Calu3 (cell line): ENCODE measurements at regions not wholly inside any gene's neighbourhood (a gene's known extent, or its start where the extent isn't known, plus 50 kb on each side); places are given as distances from the start of the nearest gene placed in this dataset.

Source experiments
- BruUV-seq: library from RNA; stranded (reverse); fragments of 400-500 nt; replicated peaks from 2 replicates; lab custom pipeline; 2021; lab: Mats Ljungman, UMichigan
- CTCF ChIA-PET: fragments of 300-600 bp; sonication (Branson Sonifier 250); formaldehyde crosslinking; loops from one replicate; lab custom pipeline; 2022; ENCODE audit warnings: antibody characterized with exemption; lab: Charles Lee
- DNase-seq: peaks from one replicate; pipeline ENCODE4 v3.0.0; 2022
- H3K27ac Mint-ChIP-seq: one replicate; pipeline ENCODE4 v1.8.0; 2022; ENCODE audit warnings: mixed read lengths; ENCODE audit not compliant: unreplicated experiment
- H3K27me3 Mint-ChIP-seq: one replicate; pipeline ENCODE4 v1.8.0; 2022; ENCODE audit warnings: mixed read lengths; ENCODE audit not compliant: unreplicated experiment
- H3K36me3 Mint-ChIP-seq: one replicate; pipeline ENCODE4 v1.8.0; 2022; ENCODE audit warnings: mild to moderate bottlenecking, moderate library complexity, mixed read lengths; ENCODE audit not compliant: insufficient read depth, unreplicated experiment
- H3K4me1 Mint-ChIP-seq: one replicate; pipeline ENCODE4 v1.8.0; 2022; ENCODE audit warnings: mild to moderate bottlenecking, low read depth, mixed read lengths; ENCODE audit not compliant: unreplicated experiment
- H3K4me3 Mint-ChIP-seq: one replicate; pipeline ENCODE4 v1.8.0; 2022; ENCODE audit warnings: mild to moderate bottlenecking, low read depth, moderate library complexity, mixed read lengths; ENCODE audit not compliant: unreplicated experiment
- H3K9me3 Mint-ChIP-seq: one replicate; pipeline ENCODE4 v1.8.0; 2022; ENCODE audit warnings: low read depth, mixed read lengths; ENCODE audit not compliant: unreplicated experiment
- intact Hi-C: fragments of 100-400 bp; cut with micrococcal nuclease; formaldehyde crosslinking; loops from one replicate; pipeline ENCODE4 v1.10.0; 2022; ENCODE audit not compliant: unreplicated experiment
- TF ChIP-seq, protein P1 (sequence below): fragments of 200-600 bp; IDR thresholded peaks from one replicate; pipeline ENCODE4 v1.8.0; 2022; ENCODE audit warnings: antibody characterized with exemption; ENCODE audit not compliant: unreplicated experiment

GRCh38 chr16:64312980-64313379, 808.9 kb downstream of the CDH11 start:
- CTCF ChIA-PET: interaction anchor here (0.6 kb wide), 1 partner anchor 29 kb away, joined by 5 read pairs; no protein-coding TSS in a partner anchor
- no peaks in the 10 kb centered on the region for H3K4me1 Mint-ChIP-seq
- H3K27ac Mint-ChIP-seq: no peak overlapping the region
- H3K36me3 Mint-ChIP-seq: no peaks in the 10 kb centered on the region
- BruUV-seq: no TSS peak
- no peak for DNase-seq
- H3K9me3 Mint-ChIP-seq: peaks cover 22% of the 10 kb centered on the region
- TF ChIP-seq, protein P1, sequence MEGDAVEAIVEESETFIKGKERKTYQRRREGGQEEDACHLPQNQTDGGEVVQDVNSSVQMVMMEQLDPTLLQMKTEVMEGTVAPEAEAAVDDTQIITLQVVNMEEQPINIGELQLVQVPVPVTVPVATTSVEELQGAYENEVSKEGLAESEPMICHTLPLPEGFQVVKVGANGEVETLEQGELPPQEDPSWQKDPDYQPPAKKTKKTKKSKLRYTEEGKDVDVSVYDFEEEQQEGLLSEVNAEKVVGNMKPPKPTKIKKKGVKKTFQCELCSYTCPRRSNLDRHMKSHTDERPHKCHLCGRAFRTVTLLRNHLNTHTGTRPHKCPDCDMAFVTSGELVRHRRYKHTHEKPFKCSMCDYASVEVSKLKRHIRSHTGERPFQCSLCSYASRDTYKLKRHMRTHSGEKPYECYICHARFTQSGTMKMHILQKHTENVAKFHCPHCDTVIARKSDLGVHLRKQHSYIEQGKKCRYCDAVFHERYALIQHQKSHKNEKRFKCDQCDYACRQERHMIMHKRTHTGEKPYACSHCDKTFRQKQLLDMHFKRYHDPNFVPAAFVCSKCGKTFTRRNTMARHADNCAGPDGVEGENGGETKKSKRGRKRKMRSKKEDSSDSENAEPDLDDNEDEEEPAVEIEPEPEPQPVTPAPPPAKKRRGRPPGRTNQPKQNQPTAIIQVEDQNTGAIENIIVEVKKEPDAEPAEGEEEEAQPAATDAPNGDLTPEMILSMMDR: no peak
- H3K4me3 Mint-ChIP-seq: no peak overlapping the region
- intact Hi-C loops: no loop called here
- no peaks in the 10 kb centered on the region for H3K27me3 Mint-ChIP-seq

GRCh38 chr16:64312292-64312691, 809.6 kb downstream of the CDH11 start:
- TF ChIP-seq, protein P1: no peak
- BruUV-seq: no TSS peak
- no peaks in the 10 kb centered on the region for H3K36me3 Mint-ChIP-seq
- H3K27me3 Mint-ChIP-seq: no peaks in the 10 kb centered on the region
- H3K9me3 Mint-ChIP-seq: peaks cover 26% of the 10 kb centered on the region
- intact Hi-C loops: no loop called here
- H3K27ac Mint-ChIP-seq: no peak overlapping the region
- H3K4me3 Mint-ChIP-seq: no peak overlapping the region
- no peak for DNase-seq
- H3K4me1 Mint-ChIP-seq: no peaks in the 10 kb centered on the region
- CTCF ChIA-PET: no interaction called here

DNA sequence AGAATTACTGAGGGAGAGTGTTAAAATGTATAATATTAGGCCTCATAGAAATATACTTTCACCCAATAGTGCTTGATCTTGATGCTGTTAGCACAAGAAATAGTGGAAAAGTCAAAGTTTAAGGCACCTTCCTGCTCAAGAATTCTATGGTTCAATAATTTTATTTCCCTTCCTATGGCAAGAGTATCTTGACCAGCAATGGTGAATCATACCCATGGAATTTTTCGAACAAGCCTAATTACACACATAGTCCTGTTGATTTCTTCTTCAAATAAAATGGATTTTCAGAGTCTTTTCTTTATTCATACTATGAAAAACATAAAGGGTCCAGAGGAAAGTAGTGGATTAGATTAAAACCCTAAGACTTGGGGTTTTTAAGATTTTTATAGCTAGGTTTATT, 810.6 kb downstream of the CDH11 start:
- Mint-ChIP-seq H3K4me3 (no peak overlapping the region), H3K27ac (no peak overlapping the region), H3K36me3 (no peaks in the 10 kb centered on the region), H3K9me3 (peaks cover 27% of the 10 kb centered on the region), H3K4me1 (no peaks in the 10 kb centered on the region), H3K27me3 (no peaks in the 10 kb centered on the region)
- CTCF ChIA-PET: no interaction called here
- TF ChIP-seq, protein P1: no peak
- BruUV-seq: no TSS peak
- intact Hi-C loops: no loop called here
- no peak for DNase-seq

DNA sequence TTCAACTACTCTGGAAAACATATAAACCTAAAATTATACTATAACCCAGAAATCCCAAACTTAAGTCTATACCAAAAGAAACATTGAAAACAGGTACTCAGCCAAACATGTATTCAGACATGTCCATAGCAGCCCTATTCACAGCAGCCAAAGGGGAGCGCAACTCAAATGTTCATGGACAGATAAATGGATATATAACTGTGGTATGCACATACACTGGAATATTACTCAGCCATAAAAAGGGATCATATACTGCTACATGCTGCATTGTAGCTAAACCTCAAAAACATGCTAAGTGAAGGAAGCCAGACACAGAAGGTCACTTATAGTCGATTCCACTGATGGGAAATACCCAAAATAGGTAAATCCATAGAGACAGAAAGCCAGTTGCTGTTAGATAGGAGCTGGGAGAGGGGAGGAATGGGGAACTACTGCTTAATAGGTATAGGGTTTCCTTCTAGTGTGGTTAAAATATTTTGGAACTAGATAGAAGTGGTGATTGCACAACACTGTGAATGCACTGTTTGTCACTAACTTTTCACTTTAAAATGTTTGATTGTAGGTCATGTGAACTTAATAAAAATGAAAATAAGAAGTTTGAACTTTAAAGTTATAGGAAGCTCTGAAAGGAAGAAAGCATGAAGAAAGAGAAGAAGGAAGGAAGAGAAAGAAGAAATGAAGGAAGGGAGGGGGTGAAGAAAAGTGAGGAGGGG, 812.3 kb downstream of the CDH11 start:
- Mint-ChIP-seq H3K4me1 (no peaks in the 10 kb centered on the region), H3K27me3 (no peaks in the 10 kb centered on the region), H3K27ac (no peak overlapping the region), H3K4me3 (no peak overlapping the region), H3K36me3 (no peaks in the 10 kb centered on the region), H3K9me3 (peaks cover 21% of the 10 kb centered on the region)
- intact Hi-C loops: no loop called here
- CTCF ChIA-PET: no interaction called here
- BruUV-seq: no TSS peak
- TF ChIP-seq, protein P1: no peak
- no peak for DNase-seq
